T follicular helper cell (primary cell): ENCODE measurements at regions not wholly inside any gene's neighbourhood (a gene's known extent, or its start where the extent isn't known, plus 50 kb on each side); places are given as distances from the start of the nearest gene placed in this dataset.
A peak's percentile ranks its signal among the peaks of the same experiment; 100 is the strongest.

ENCODE experiments used
- DNase-seq: peaks from one replicate; pipeline ENCODE4 v3.0.0-alpha.2; 2020; ENCODE audit warnings: low read depth

DNA sequence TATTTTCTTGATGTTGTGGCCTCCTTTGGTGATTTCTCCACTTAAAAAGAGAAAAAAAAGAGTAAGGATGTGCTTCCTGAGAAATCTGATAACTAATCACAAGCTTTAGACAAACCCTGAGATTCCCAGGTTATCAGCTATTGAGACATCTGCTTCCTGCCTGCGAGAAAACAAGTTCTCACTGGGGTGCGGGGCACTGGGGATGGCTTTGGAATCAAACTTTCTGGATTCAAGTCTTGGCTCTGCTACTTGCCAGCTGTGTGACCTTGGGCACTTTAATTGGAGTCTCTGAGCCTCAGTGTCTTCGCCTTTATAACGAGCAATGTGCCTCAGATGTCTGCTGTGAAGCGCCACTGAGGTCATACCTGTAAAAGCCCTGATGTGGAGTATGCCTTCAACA lies 152.5 kb upstream of the NAV2 start:
- no peak for DNase-seq

- DNase-seq, result no peak
These were observed 152.9 kb upstream of the NAV2 start for GRCh38 chr11:19559746-19560145.

DNA sequence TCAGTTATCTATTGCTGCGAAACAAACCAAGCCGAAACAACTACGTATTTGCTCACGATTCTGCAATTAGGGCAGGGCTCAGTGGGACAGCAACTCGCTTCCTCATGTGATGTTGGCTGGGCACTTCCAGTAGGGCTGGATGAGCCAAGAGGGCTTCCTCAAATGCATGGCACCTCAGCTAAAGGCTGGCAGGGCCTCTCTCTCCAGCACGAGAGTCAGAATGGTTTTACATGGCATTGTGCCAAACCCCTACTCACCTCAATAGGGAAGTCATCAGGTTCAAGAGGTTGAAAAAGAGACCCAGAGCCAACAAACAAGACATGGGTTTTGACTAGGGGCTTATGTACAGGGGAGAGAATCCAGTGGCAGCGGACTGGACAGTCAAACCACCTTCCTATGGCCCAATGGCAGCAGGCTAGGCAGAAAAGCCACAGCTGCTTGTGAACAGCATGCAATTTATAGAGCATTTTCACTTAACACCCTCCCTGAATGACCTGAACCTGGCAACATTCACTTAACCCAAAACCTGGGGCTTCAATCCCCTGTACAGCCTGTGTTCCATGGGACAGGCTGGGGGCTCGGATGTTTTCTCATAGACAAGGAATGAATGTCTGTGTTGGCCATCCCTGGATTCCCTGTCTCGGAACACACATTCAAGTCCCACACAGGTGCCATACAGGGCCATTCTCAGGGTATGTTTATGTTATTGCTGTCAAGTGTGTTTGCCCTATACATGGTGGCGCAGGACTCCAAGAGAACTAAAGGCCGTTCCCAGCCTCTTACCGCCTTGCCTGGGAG lies 154.2 kb upstream of the NAV2 start:
- DNase-seq, result no peak

GRCh38 chr11:19557720-19558140 lies 154.9 kb upstream of the NAV2 start:
- peak; percentile 40 for DNase-seq

GRCh38 chr11:19557185-19557584 lies 155.5 kb upstream of the NAV2 start:
- DNase-seq, result no peak

GRCh38 chr11:19555266-19555665 lies 157.4 kb upstream of the NAV2 start:
- DNase-seq, result no peak

GRCh38 chr11:19553683-19554333 lies 158.8 kb upstream of the NAV2 start:
- peak; percentile 37 for DNase-seq

- no peak for DNase-seq
These were observed 159.9 kb upstream of the NAV2 start for GRCh38 chr11:19552656-19553260.

DNA sequence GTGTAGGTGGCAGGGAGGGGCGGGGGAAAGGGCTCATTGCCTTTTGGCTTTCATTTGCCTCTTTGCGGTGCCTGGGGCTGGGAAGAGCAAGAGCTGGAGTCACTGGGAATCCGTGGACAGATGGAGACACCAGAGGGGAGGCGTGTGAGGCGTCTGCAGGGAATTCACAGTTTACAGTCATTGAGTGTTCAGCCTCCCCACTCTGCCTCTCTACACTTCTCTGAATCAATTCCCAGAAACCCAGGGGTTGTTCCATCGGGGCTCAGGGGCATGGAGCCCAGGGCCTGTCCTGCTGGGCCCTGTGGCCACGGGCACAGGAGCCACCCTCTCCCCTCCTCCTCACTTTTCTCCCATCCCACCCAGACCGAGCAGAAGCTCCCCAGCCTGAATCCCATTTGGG lies 160.5 kb upstream of the NAV2 start:
- DNase-seq, result no peak

GRCh38 chr11:19551457-19551856 lies 161.2 kb upstream of the NAV2 start:
- DNase-seq, result no peak

- DNase-seq, result no peak
These were observed 165.6 kb upstream of the NAV2 start for GRCh38 chr11:19547044-19547443.

DNA sequence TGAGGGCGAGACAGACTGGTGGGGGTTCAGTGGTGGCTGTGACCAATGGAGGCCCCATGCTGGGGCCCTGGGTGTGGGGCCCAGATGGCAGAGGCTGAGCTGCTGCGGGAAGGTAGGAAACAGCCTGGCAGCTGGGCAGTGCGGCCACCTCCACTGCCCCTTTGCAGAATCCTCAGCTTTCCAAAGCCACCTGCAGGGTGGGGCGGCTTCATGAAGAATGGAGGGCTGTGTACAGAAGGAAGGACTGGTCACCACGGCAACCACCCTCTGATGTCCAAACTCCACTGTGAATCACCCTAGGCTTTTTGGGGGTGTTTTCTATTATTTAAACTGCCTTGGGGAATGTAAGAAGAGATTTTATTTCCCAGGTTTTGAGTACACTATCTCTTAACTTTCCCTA lies 166.3 kb upstream of the NAV2 start:
- DNase-seq, result no peak

DNA sequence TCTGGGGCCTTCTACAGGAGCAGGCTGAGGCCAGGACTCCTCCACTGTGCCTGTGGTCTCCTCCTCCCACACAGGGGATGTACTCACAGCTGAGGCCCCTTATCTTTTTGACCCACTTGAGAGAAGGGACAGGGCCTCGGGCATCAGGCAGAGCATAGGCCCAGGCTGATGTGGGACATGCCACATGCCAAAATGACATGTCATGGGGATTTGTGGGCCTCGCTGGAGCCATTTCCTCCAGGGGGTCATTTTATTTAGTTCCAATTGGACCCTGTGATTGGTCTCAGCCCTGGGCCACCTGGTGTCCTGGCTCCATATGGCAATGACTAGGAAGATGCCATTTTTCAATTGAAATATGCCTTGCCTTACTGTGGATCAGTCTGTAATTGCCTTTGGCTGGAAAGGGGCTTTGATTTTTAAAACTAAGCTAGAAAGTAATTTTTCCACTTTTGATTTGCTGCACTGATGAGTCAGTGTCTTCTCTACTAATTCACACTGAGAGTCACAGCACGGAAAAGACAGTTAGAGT lies 171.1 kb upstream of the NAV2 start:
- no peak for DNase-seq

DNA sequence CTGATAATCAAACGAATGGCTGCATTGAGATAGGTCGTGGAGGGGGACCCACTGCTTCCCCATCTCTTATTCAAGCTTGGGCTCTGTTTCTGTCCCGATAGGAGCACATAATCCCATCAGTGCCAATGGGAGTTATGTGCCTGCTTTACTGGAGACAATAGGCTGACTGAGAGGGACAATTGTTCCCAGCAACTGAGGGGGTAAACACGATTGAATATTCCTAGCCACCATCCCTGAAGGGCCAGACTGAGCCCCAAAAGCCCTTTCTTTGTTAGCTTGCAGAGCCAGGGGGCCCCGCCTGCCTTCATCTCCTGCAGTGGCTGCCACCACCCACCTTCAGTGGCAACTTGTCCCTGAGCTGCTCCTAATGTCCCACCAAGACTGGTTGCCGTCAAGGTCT lies 172.8 kb upstream of the NAV2 start:
- no peak for DNase-seq

GRCh38 chr11:19537803-19538453 lies 174.7 kb upstream of the NAV2 start:
- DNase-seq, result no peak

DNA sequence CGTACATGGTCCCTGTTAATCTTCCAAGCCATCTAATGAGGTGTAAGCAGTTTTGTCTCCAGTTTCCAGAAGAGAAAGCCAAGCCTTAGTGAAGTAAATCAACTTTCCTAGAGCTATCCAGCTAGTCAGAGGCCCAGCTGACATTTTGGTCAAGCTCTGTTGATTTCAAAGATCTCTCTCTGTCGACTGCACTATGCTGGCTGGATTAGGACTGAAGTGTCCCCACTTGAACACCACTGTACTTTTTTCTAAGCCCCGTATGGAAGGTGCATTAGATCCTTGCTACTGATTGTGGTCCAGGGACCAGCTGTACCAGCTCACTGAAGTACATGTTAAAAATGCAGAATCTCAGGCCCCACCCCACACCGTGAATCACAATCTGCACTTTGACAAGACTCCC lies 176.5 kb upstream of the NAV2 start:
- DNase-seq, result no peak

DNA sequence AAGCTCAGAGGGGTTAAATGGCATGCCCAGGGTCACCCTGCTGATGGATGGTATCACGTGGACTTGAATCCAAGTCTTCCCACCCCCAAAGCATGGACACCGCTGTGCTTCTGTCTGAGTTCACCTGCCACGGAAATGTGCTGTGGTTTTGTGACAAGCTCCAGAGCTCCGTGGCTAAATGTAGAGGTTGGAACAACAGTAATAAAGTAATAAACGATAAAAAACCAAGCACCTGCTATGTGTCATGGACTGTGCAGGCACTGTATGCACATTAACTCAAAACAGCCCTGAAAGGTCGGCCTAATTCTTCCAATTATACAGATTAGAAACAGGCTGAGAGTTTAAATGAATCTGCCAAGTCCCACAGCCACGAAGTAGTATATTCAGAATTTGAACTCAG lies 182.1 kb upstream of the NAV2 start:
- no peak for DNase-seq

DNA sequence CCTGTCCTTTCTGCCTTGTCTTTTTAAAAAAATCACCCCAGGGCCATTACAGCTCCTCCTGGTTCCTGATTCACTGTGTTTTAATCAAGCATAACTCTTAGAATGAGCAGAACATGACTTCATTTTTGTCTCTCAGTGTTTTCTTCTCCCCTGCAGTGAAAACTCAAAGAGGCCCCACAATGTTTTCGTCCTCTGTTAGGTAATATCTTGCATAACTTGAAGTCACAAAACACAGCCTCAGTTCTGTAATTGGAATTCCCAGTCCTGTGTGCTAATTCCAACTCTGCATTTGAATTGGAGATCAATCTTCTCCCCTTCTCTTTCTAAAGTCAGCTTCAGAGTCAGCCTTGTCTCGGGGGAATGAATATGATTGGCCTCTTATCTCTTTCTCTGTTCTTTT lies 186.5 kb upstream of the NAV2 start:
- DNase-seq, result no peak

GRCh38 chr11:19525714-19526113 lies 186.9 kb upstream of the NAV2 start:
- no peak for DNase-seq

DNA sequence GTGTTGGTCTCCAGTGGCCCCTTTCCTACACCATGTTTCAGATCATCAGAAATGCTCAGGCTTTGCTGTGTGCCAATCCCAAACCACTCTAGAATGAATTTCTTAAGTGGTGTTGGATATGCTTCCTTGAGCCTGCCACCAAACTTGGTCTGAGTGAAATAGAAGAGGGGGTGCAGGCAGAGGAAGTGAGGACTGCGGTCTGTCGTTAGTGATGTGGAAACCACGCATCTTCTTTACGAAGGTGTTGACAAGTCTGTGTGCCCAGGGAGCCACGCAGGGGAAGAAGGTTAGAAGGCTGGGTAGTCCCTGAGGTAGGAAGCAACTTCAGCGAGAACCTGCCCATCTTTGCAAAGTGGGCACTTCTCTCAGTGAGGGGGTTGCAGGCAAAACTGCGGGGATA lies 187.4 kb upstream of the NAV2 start:
- DNase-seq, result no peak

DNA sequence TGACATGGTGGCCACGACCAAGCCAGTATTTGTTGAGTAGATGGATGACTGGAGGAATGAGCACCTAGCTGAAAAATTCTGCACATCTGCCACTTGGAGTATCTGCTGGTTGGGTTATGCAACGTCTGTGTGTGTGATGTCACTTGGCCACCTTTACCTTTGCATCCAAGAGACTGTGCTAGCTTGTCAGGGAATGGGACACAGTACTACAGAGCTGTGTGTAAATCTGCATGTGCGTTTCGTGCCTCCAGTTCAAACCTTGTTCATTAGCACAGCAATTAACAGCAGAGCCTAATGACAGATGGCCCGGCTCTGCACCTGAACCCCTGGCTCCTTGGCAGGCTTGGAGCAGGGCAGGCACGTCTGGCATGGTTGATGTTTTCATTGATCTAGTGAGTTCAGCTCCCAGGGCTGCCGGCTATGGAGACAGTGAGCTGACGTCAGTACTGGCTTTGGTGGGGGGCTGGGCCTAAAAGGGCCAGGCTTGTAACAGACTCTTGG lies 188.4 kb upstream of the NAV2 start:
- no peak for DNase-seq

DNA sequence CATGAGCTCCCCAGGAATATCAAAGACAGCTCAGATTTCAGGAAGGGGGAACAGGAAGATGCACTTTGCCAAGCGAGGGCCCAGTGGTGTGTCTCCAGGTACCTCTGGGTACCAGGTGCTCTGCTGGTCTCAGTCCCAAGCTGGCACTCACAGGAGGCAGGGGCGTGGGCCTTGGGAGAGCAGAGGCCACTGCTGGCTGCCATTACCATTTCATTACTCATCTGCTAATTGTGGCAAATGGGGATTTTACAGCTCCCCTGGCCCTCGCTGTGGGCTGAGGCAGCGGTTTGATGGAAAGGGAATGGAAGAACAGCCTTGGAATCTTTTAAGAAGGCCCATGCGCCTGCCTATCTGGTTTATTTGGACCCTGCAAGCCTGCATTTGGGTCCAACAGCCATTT lies 192.0 kb upstream of the NAV2 start:
- no peak for DNase-seq
